H1 (cell line): ENCODE measurements at regions not wholly inside any gene's neighbourhood (a gene's known extent, or its start where the extent isn't known, plus 50 kb on each side); places are given as distances from the start of the nearest gene placed in this dataset.

Experiments
- CTCF ChIA-PET: fragments of 300-600 bp; sonication (Branson Sonifier 250); formaldehyde crosslinking; loops from one replicate; lab custom pipeline; 2021; ENCODE audit not compliant: partially characterized antibody; lab: Charles Lee
- POLR2A ChIA-PET: fragments of 300-600 bp; sonication (Branson Sonifier 250); formaldehyde crosslinking; loops from one replicate; lab custom pipeline; 2021; ENCODE audit warnings: inconsistent platforms; ENCODE audit not compliant: partially characterized antibody; lab: Charles Lee
- DNase-seq, 2 experiments: peaks; one replicate each; pipeline versions ENCODE4 v3.0.0 to v3.0.0-alpha.2; 2010 to 2022; ENCODE audit warnings: low spot score in 2 of 2, low read depth in 1 of 2, mixed read lengths in 1 of 2
- FAIRE-seq: peaks from 2 replicates; lab custom pipeline; 2011; peaks lifted over from hg19 to GRCh38; lab: Jason Lieb, UNC
- H2AFZ ChIP-seq: 2 replicates; pipeline ENCODE4 v1.8.1; 2012; ENCODE audit warnings: low read length, inconsistent platforms
- H2AK5ac ChIP-seq: 2 replicates; pipeline ENCODE4 v1.6.1; 2013; ENCODE audit warnings: low read depth, low read length
- H2BK120ac ChIP-seq: replicated peaks from 2 replicates; pipeline ENCODE3; 2013; ENCODE audit warnings: low read depth, low read length, inconsistent platforms
- H2BK12ac ChIP-seq: 2 replicates; pipeline ENCODE4 v1.6.1; 2013; ENCODE audit warnings: low read depth, low read length
- H2BK15ac ChIP-seq: 2 replicates; pipeline ENCODE4 v1.6.1; 2013; ENCODE audit warnings: low read length
- H2BK20ac ChIP-seq: 2 replicates; pipeline ENCODE4 v1.6.1; 2013; ENCODE audit warnings: low read length
- H2BK5ac ChIP-seq: 2 replicates; pipeline ENCODE4 v1.6.1; 2013; ENCODE audit warnings: low read depth, low read length
- H3K14ac ChIP-seq: 2 replicates; pipeline ENCODE4 v1.6.1; 2013; ENCODE audit warnings: inconsistent platforms; ENCODE audit not compliant: insufficient read length
- H3K18ac ChIP-seq: 2 replicates; pipeline ENCODE4 v1.6.1; 2013; ENCODE audit warnings: low read length; ENCODE audit errors: extremely low read depth
- H3K23ac ChIP-seq: 2 replicates; pipeline ENCODE4 v1.6.1; 2013; ENCODE audit warnings: inconsistent platforms; ENCODE audit not compliant: insufficient read length
- H3K23me2 ChIP-seq: 2 replicates; pipeline ENCODE4 v1.6.1; 2013; ENCODE audit warnings: low read depth, low read length
- H3K27ac ChIP-seq: 2 replicates; pipeline ENCODE4 v1.6.1; 2011; ENCODE audit warnings: low read depth, low read length, inconsistent platforms
- H3K27me3 ChIP-seq, 4 experiments: replicated peaks in 1 of 4; 1 replicate in 1 of 4; 2 replicates in 3 of 4; pipeline versions ENCODE4 v1.6.1 to v1.8.1; 2011 to 2013; ENCODE audit warnings: low read length in 3 of 4, mild to moderate bottlenecking in 3 of 4, inconsistent platforms in 2 of 4, mixed read lengths in 2 of 4, moderate library complexity in 1 of 4; ENCODE audit not compliant: control insufficient read depth in 3 of 4, insufficient read depth in 3 of 4; ENCODE audit errors: extremely low read depth in 1 of 4
- H3K36me3 ChIP-seq, 4 experiments: 2 replicates each; pipeline versions ENCODE4 v1.6.1 to v1.8.1; 2011 to 2013; ENCODE audit warnings: mild to moderate bottlenecking in 4 of 4, low read length in 3 of 4, moderate library complexity in 2 of 4, control low read depth in 1 of 4, inconsistent platforms in 1 of 4; ENCODE audit not compliant: insufficient read depth in 4 of 4, control insufficient read depth in 2 of 4
- H3K4ac ChIP-seq: replicated peaks from 2 replicates; pipeline ENCODE3; 2013; ENCODE audit warnings: low read length, low read depth, mixed read lengths, inconsistent platforms; ENCODE audit not compliant: insufficient read length
- H3K4me1 ChIP-seq, 4 experiments: replicated peaks in 1 of 4; 1 replicate in 1 of 4; 2 replicates in 3 of 4; pipeline versions ENCODE4 v1.6.1 to v1.8.1; 2011 to 2013; ENCODE audit warnings: low read length in 3 of 4, inconsistent platforms in 2 of 4, mixed read lengths in 1 of 4; ENCODE audit not compliant: insufficient read depth in 4 of 4, control insufficient read depth in 3 of 4
- H3K4me2 ChIP-seq, 2 experiments: 2 replicates each; pipeline versions ENCODE4 v1.6.1 to v1.8.1; 2011 to 2013; ENCODE audit warnings: low read depth in 2 of 2, low read length in 2 of 2, control low read depth in 1 of 2, inconsistent platforms in 1 of 2, mild to moderate bottlenecking in 1 of 2; ENCODE audit not compliant: insufficient read depth in 1 of 2
- H3K4me3 ChIP-seq, 4 experiments: fragments of 200-600, 300-600 bp in 1 of 4; sonication (generic), shearing (Covaris generic), sonication (Bioruptor Twin) in 1 of 4; 2 replicates each; pipeline versions ENCODE4 v1.5.1 to v1.8.1; 2011 to 2016; ENCODE audit warnings: low read length in 4 of 4, low read depth in 3 of 4, control low read depth in 2 of 4, inconsistent platforms in 2 of 4, mild to moderate bottlenecking in 2 of 4, mixed read lengths in 1 of 4, moderate library complexity in 1 of 4; ENCODE audit not compliant: insufficient read depth in 2 of 4; ENCODE audit errors: extremely low read depth in 1 of 4
- H3K56ac ChIP-seq: replicated peaks from 2 replicates; pipeline ENCODE3; 2013; ENCODE audit warnings: low read depth, mild to moderate bottlenecking, mixed read lengths, low read length, inconsistent platforms; ENCODE audit not compliant: insufficient read length
- H3K79me1 ChIP-seq: 2 replicates; pipeline ENCODE4 v1.6.1; 2013; ENCODE audit warnings: low read depth, low read length, control low read depth
- H3K79me2 ChIP-seq, 2 experiments: 2 replicates each; pipeline versions ENCODE4 v1.6.1 to v1.8.1; 2012 to 2013; ENCODE audit warnings: low read length in 2 of 2, mild to moderate bottlenecking in 2 of 2, inconsistent platforms in 1 of 2; ENCODE audit not compliant: insufficient read depth in 2 of 2, control insufficient read depth in 1 of 2
- H3K9ac ChIP-seq, 4 experiments: replicated peaks in 1 of 4; 1 replicate in 1 of 4; 2 replicates in 3 of 4; pipeline versions ENCODE4 v1.6.1 to v1.8.1; 2011 to 2013; ENCODE audit warnings: low read depth in 3 of 4, low read length in 3 of 4, control low read depth in 2 of 4, mild to moderate bottlenecking in 2 of 4, moderate library complexity in 2 of 4, inconsistent platforms in 1 of 4; ENCODE audit errors: extremely low read depth in 1 of 4
- H3K9me3 ChIP-seq, 2 experiments: 2 replicates each; pipeline versions ENCODE4 v1.6.1 to v1.8.1; 2012 to 2013; ENCODE audit warnings: mild to moderate bottlenecking in 2 of 2, moderate library complexity in 2 of 2, control low read depth in 1 of 2, inconsistent platforms in 1 of 2, low read depth in 1 of 2, low read length in 1 of 2, mixed read lengths in 1 of 2; ENCODE audit not compliant: insufficient read depth in 2 of 2
- H4K20me1 ChIP-seq, 2 experiments: replicated peaks in 1 of 2; 2 replicates each; pipeline versions ENCODE3 to v1.8.1; 2011 to 2013; ENCODE audit warnings: inconsistent platforms in 2 of 2, low read length in 2 of 2, mild to moderate bottlenecking in 1 of 2; ENCODE audit not compliant: insufficient read depth in 2 of 2, control insufficient read depth in 1 of 2
- H4K5ac ChIP-seq: 2 replicates; pipeline ENCODE4 v1.6.1; 2013; ENCODE audit warnings: low read length, low read depth, mixed read lengths, inconsistent platforms; ENCODE audit not compliant: insufficient read length
- H4K8ac ChIP-seq: 2 replicates; pipeline ENCODE4 v1.8.0; 2013; ENCODE audit warnings: mild to moderate bottlenecking, moderate library complexity, low read length, inconsistent platforms; ENCODE audit not compliant: insufficient read depth; ENCODE audit errors: extremely low read depth
- H4K91ac ChIP-seq: replicated peaks from 2 replicates; pipeline ENCODE3; 2013; ENCODE audit warnings: low read length, mixed read lengths, inconsistent platforms; ENCODE audit not compliant: insufficient read length
- ATF3 ChIP-seq: IDR thresholded peaks from 2 replicates; pipeline ENCODE4 v1.6.1; 2011; ENCODE audit warnings: low read depth, mild to moderate bottlenecking, low read length; ENCODE audit not compliant: insufficient read depth
- BRCA1 ChIP-seq: IDR thresholded peaks from 2 replicates; pipeline ENCODE4 v1.6.1; 2012; ENCODE audit warnings: low read depth, low read length, improper control_type of control experiment
- CTBP2 ChIP-seq: IDR thresholded peaks from 2 replicates; pipeline ENCODE4 v1.7.0; 2011; ENCODE audit warnings: borderline replicate concordance, mild to moderate bottlenecking, moderate library complexity, mixed read lengths, low read length; ENCODE audit not compliant: insufficient read depth, insufficient read length
- CTCF ChIP-seq, 3 experiments: IDR thresholded peaks; 1 replicate in 2 of 3; 2 replicates in 1 of 3; pipeline versions ENCODE4 v1.5.1 to v1.6.1; 2011; ENCODE audit warnings: low read length in 3 of 3, mild to moderate bottlenecking in 3 of 3, inconsistent platforms in 2 of 3, low read depth in 1 of 3, moderate library complexity in 1 of 3; ENCODE audit not compliant: insufficient read depth in 1 of 3; ENCODE audit errors: control extremely low read depth in 1 of 3
- GABPA ChIP-seq: IDR thresholded peaks from 2 replicates; pipeline ENCODE4 v1.6.1; 2011; ENCODE audit warnings: mild to moderate bottlenecking, low read length, moderate library complexity, borderline replicate concordance; ENCODE audit not compliant: insufficient read depth
- HDAC6 ChIP-seq: IDR thresholded peaks from one replicate; pipeline ENCODE4 v1.7.1; 2012; ENCODE audit warnings: low read depth, mild to moderate bottlenecking, inconsistent platforms, low read length, moderate library complexity
- NANOG ChIP-seq: IDR thresholded peaks from 2 replicates; pipeline ENCODE4 v1.6.1; 2011; ENCODE audit warnings: low read length, low read depth, mild to moderate bottlenecking, inconsistent platforms; ENCODE audit not compliant: insufficient read depth, poor library complexity, severe bottlenecking
- RFX5 ChIP-seq: IDR thresholded peaks from 2 replicates; pipeline ENCODE4 v1.6.1; 2011; ENCODE audit warnings: low read depth, low read length, improper control_type of control experiment, borderline replicate concordance
- SIRT6 ChIP-seq: IDR thresholded peaks from one replicate; pipeline ENCODE4 v1.7.1; 2012; ENCODE audit warnings: low read length, inconsistent platforms
- SUZ12 ChIP-seq: fragments of 200-600 bp; sonication (generic); IDR thresholded peaks from 2 replicates; pipeline ENCODE4 v1.6.1; 2012; ENCODE audit warnings: mild to moderate bottlenecking, inconsistent platforms, low read length, moderate library complexity, mixed read lengths
- TEAD4 ChIP-seq: IDR thresholded peaks from 2 replicates; pipeline ENCODE4 v1.6.1; 2012; ENCODE audit warnings: low read depth, low read length, inconsistent platforms, mixed read lengths
- WGBS, 2 experiments: shearing (Covaris generic) in 1 of 2; methylation state at CpG; one replicate each; pipeline versions ENCODE4 v1.1.6 to v1.1.7; 2013 to 2015; ENCODE audit warnings: low lambda C conversion rate in 2 of 2, mixed read lengths in 2 of 2, inconsistent platforms in 1 of 2, low coverage in 1 of 2, missing lambda C conversion rate in 1 of 2; ENCODE audit not compliant: insufficient replicate concordance in 2 of 2, insufficient coverage in 1 of 2, insufficient read length in 1 of 2; ENCODE audit errors: extremely low coverage in 1 of 2, missing lambda C conversion rate in 1 of 2; 5-methylcytosine and 5-hydroxymethylcytosine counted together

DNA sequence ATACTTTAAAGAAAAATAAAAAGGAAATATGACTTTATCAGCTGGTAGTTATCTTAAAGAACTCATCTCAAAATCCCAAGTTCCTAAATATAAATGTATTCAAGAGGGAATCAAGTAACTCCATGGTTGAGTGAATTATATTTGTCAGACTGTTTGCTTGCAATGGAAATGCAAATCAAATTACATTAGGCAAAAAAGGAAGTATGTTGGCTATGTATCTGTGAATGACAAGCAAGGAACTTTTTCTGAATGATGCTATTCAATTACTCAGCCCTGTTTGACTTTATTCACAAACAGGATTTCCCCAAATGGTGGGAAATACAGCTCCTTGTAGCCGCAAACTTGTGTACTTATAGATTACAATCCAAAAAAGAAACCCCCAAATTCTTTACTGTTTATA, 309.1 kb downstream of the ARL6IP6 start:
- Histone ChIP-seq H4K5ac (no peak overlapping the region), H4K20me1 (no peaks in the 10 kb centered on the region), H3K56ac (no peak overlapping the region), H2BK20ac (no peak overlapping the region), H3K4me2 (no peak overlapping the region), H3K4me3 (no peak overlapping the region), H2AFZ (no peak overlapping the region), H3K27me3 (no peaks in the 10 kb centered on the region), H3K23ac (no peak overlapping the region), H3K79me2 (no peaks in the 10 kb centered on the region), H4K91ac (no peak overlapping the region), H3K36me3 (no peaks in the 10 kb centered on the region), H3K18ac (no peak overlapping the region), H3K9me3 (no peaks in the 10 kb centered on the region), H3K14ac (no peak overlapping the region), H3K27ac (no peak overlapping the region), H2AK5ac (no peak overlapping the region), H4K8ac (no peak overlapping the region), H2BK15ac (no peak overlapping the region), H3K9ac (no peak overlapping the region), H3K4me1 (no peaks in the 10 kb centered on the region), H3K23me2 (no peaks in the 10 kb centered on the region), H2BK5ac (no peak overlapping the region), H3K79me1 (no peaks in the 10 kb centered on the region), H2BK120ac (no peak overlapping the region), H3K4ac (no peak overlapping the region), H2BK12ac (no peak overlapping the region)
- DNase-seq, result no peak
- POLR2A ChIA-PET, result no interaction called here
- WGBS, 2 experiments, result 89% methylated on average over 1 of the region's 1 CpG; no CpG with 5 or more reads in 1 of the 2 experiments
- CTCF ChIA-PET, result no interaction called here
- FAIRE-seq, result no peak
- TF ChIP-seq CTBP2 (no peak), BRCA1 (no peak), HDAC6 (no peak), ATF3 (no peak), SUZ12 (no peak), CTCF (IDR thresholded peaks at IDR 0.05; ENCODE audit: control extremely low read depth in 1 of 3, insufficient read depth in 1 of 3, low read depth in 1 of 3, low read length in 3 of 3) (no peak), GABPA (no peak), TEAD4 (no peak), RFX5 (no peak), SIRT6 (no peak), NANOG (no peak)
